HG03103 (cell line): ENCODE measurements at regions not wholly inside any gene's neighbourhood (a gene's known extent, or its start where the extent isn't known, plus 50 kb on each side); places are given as distances from the start of the nearest gene placed in this dataset.

Source experiments
- ATAC-seq: cut with Tn5 transposase; IDR thresholded peaks from one replicate; pipeline ENCODE4 v1.9.1; 2021; ENCODE audit warnings: low read depth; ENCODE audit not compliant: unreplicated experiment

DNA sequence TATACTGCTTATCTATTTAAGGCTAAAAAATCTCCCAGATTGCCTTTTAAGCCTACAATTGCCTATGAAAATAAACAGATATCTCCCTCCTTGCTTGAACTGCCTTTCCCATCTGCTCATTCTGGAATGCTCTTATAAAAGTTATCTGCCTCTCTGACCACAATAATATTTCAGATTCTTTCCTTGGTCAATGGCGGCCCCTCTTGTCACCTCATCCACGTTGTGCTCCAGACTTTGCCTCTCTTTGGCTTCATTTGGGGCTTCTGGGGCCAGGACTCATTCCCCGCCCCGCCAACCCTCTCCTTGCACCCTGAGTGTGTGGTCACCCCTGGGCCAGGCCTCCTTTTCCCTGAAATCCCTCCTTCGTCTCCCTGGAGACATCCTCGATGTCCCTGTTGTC is 110.0 kb upstream of the RPS23 start:
- no peak for ATAC-seq

DNA sequence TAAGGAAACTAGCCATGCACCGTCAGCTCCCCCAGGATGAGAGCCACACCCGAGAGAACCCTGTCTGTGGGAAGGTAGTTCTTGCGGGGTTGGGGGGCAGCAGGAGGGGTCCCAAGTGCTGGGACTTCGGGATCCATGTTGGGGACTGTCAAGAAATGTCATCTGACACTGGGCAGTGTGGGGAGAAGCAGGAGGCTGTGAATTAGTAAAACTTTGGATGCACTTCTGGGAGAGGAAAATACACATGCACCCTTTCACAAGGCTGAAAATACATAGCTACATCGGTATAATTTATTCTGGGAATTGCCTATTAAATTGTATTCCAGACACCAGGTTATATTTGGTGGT is 109.6 kb upstream of the RPS23 start:
- ATAC-seq: no peak

DNA sequence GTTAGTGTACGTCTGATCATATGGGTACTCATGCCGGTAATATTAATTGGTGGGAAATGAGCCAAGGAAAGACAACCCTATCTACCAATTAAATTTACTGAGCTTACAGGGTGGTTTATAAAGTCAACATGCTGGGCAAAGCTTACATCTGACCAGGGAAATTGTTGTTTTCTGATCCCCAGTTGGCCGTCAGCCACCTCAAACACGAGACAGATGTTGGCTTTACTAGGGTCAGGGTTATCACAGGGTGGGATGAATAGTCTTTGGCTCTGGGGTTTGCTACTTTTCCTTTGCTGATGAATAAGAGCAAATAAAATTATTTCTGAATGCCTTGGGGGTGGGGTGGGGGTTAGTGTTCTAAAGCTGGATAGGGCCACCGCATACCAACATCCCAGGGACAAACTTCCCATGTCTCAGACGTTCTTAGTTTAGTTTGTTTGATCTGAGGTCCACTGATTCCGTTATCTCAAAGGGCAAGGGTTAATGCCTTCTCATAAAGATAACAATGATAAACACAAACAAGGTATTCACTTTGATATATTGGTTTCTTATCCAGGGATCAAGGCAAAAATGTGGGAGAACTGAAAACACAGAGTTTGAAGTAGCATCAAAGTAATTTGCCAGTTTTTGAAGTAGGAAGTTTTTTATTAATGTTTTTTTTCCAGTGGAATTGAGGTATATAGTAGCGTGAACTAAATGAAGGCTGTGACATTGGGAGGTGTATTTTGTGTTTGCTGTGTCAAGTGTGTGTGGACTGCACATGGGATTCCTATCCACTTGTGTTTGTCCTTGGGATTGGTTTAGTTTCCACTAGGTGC is 109.1 kb upstream of the RPS23 start:
- no peak for ATAC-seq

DNA sequence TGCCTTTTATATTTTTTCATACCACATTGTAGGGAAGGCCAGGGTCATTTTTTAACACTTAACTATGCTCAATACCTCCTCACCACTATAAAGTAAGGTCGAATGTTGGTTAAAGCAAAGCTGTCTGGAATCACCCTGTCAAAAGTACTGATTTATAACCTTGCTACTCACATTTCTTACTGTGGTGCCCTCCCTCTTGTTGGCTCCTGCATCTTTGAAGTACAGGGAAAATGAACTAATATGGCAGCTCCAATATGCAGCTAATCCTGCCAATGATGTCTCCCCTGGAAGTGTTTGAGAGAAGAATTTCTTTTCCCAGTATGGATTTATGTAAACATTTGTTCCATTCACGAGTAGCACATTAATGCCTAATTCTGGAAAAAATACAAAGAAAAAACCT is 108.4 kb upstream of the RPS23 start:
- no peak for ATAC-seq

DNA sequence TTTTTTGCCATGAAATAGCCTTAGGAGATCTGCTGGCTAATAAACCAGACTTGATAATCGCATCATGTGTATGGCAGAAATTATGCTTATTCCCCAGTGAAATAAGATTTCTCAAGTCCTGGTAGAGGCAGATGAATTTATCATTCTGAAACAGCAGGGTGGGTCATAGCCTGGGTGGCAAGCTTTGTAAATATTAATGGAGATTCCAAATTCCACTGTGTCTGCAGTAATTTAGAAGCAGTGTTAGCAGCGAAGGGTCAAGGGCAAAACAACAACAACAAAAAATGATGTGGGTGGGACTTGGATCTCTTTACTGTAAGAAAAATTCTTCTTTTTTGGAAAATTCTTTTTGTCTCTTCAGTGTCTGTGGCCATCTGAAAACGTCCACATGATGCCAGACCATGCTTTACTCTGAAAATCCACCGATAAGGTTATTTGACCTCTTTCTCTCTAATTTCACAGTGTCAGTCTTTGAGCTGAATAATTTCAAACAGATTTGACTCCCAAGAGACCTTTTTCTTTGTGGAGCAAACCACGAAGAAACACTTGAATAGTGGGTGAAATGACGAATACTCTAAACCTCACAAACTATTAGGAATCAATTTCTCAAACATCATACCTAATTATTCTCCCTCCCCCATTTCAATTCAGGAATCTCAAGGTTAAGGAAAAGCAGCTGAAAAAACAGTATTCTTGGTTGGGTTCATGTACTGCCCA is 106.0 kb upstream of the RPS23 start:
- ATAC-seq: no peak

DNA sequence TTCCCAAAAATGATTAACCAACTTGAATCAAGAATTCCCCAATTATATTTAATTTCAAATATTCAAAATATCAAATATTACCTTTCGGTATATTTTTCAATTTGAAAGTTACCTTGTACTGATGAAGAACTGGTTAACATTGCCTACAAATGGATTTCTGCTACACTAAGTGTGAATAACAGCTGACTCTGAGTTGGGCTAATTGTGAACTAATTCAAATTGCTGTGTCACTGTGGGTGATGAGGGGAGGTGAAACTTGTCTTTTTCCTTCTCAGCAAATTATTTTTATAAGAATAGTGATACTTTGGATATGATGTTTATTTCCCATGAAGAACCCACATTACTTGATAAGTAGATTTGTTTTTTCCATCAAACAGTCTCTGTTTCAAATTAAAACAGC is 103.4 kb upstream of the RPS23 start:
- no peak for ATAC-seq

DNA sequence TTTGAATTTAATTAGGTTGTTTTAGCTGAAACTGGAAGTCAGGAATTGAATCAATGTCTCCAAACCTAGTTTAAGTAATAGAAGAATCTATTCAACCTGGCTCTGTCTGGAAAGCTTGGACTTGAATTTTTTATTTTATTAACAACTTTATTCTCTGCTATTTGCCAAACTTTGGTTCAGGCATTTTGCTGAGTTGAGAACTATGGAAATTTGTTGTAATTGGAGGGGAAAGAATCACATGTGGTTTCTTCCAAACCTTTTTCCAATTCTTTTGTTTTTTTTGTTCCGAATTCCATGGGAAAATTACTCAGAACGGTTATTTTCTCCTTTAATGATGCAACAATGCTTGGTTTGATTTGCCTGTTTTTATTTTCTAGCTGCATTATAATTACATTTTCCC is 98.2 kb upstream of the RPS23 start:
- no peak for ATAC-seq

DNA sequence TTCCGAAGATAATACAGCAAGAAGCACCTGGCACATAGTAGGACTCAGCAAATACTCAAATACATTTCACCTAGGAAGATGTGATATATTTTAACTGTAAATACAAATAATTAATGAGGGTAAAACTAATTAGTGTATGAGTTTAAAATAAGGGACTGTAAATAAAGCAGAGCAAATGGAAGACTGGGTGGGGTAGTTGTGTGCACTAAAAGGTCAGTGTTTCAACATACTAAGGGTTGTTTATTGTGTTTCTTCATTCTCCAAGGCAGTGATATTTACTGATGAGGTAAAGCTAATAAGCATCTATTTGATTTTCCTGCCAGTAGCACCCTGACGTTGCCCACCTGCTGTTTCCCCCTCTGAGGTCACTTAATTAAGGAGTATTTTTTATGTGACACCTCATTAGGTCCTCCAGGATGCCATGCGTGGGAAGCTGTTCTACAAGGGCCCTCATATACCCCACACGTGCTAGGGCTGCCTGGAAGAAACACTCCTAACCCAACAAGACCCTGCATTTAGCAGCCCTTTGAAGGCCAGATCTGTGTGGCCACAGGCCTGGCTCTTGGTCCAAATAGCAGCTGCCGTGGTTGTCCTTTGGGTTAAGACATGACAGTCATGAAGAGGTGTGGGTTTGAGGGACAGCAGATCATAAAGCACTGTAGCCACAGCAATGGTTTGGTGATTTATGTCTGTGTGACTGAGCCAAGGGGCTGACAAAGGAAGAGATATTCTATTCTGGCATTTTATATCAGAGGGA is 97.5 kb upstream of the RPS23 start:
- no peak for ATAC-seq

DNA sequence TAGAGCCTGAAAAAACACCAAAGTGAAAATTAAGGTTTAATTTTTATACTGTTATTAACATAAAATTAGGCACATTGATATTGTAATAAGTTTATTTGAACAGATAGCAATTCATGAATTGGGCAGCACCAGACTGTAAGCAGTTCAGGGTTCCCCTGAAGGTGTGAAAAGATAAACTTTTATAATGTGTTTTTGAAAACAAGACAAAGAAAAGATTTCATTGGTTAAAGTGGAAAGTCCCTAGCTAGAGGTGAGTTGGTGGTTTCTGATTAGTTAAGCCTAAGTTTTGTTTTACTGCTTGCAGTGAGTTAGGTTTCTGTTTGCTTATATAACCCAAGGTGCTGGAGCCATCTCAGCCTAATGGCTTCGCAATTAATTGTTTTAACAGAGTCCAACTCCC is 96.5 kb upstream of the RPS23 start:
- no peak for ATAC-seq

DNA sequence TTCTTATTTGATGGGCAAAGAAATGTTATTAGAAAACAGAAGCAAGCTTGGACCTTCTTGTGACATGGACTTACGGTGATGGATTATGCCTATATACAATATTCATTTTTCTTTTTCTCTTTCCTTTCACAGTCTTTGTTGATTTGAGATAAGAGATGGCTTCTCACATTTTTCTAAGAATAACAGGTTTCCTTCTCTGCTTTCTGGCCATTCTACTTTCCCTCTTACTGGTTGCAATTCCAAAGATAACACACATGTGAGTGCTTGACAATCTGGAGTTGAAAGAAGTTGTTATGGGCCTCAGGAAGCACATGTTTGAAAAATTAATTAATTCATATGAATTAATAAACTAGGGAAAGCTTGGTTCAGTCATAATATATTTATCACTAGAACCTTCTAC is 89.8 kb upstream of the RPS23 start:
- no peak for ATAC-seq

DNA sequence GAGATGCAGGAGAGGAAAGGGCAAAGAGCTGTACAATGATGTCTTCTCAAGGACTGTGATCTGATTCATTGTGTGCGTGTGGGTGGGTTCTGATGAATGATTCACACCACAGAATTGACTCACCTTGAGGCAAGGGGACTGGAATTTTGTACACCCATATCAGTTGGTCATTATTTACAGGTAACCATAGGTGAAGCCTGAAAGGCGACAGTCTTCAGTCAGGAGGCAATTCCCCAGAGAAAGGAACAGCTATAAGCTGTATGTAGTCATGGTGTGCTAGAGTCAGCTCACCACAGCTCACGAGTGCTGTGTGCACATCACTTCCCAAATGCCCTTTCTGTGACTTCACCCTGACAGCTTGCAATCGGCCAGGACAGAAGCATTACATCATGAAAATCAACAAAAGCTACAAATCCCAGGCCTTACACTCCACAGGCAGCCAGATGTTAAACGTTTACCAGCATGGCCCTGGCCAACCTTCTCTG is 87.6 kb upstream of the RPS23 start:
- no peak for ATAC-seq

DNA sequence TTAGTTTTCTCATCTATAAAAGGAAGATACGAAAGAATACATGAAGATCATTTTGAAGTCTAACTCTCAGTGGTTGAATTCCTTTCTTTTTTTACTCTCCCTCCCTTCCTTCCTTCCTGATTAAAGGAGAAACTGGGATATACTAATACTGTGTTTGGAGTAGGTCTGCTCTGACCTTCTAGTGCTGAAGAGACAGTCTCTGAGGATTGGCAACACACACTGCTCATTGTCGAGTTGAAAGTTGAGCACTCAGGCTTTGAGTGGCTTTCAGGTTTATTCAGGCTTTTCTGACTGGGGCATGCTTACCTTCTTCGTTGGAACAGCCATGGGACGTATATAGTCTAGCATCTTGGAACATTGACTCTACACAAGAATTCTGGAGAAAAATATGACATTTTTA is 86.9 kb upstream of the RPS23 start:
- ATAC-seq: no peak

DNA sequence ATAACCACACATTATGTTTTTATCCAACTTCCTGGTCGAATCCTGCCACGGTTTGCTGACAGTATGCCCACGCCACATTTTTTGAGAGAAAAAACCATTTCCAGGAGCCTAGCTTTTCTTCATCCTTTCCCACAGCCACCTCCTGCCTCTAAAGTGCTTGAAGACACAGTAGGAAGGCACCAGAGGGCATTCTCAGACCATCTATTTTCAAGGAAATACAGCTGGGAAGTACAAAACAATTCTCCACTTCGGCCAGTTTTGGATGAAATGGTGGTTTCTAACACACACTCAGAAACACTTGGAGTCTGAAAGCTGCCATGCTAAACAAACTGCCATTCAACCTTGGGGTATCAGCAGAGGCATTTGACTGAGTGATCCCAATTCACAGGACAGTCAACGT is 86.3 kb upstream of the RPS23 start:
- no peak for ATAC-seq

DNA sequence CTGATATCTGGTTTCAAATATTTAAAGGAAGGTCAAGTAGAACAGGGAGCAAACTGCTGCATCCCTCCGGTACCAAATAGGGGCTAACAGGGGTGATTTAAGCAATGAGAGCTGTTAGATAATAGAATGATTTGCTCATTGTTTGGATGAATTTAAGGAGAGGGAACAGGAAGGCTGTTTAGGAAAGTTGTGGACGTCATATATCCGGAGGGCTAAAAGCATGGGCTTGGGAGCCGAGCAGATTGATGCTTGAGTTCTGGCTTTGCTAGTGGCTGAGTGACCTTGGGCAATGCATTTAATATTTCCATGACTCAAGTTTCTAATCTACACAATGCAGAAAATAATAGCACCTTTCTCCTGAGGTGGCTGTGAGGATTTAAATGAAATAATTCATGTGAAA is 85.4 kb upstream of the RPS23 start:
- ATAC-seq: no peak

DNA sequence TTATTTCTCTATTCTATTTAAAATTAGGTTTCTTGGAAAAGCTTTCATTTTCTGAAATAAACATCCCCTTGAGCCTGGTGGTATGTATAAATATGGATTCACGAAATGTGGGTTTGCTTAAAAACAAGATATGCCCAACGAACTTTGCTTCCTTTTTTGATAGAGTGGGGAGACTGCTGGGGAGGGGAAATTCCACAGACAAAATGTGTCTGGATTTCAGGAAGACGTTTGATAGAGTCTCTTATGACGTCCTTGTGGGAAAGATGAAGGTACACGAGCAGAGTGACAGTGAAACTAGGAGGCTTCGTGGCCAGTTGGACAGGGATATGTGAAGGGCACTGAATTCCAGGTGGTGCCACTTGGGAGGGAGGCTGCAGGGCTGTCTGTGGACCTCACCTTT is 84.5 kb upstream of the RPS23 start:
- no peak for ATAC-seq

DNA sequence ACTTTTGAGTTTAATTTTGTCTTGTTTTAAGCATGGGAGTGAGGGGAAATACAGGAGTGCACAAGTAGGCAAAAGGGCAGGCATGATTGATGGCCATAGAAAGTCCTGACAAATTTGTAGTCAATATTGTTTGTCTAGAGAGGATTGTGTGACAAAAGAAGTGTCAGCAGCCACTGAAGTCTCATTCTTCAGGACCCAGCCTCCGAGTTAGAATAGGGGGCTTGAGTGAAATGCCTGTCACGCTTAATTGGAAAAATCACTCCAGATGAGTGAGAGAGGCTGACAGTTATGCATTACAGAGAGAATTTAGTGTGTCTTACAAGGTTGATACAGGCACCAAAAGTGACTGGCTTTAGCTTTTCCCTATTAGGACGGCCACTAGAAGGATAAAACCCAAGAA is 81.9 kb upstream of the RPS23 start:
- no peak for ATAC-seq

DNA sequence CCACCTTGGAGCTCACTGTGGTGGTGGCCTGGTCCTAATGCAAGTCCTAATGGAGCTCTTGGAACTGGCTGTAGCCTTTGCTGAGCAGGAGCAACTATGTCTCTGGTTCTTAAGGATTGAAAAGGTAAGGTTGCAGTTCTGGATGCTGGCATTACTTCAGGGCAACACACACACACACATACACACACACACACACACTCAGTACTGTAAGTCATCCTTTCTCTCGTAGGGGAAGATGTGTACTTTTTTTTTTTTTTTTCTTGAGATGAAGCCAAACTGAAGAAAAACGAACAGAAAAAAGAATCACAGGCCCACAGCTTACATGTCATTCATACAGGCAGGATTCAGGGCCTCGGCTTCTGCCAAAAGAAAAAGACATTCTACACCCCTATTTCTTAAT is 81.1 kb upstream of the RPS23 start:
- ATAC-seq: no peak

DNA sequence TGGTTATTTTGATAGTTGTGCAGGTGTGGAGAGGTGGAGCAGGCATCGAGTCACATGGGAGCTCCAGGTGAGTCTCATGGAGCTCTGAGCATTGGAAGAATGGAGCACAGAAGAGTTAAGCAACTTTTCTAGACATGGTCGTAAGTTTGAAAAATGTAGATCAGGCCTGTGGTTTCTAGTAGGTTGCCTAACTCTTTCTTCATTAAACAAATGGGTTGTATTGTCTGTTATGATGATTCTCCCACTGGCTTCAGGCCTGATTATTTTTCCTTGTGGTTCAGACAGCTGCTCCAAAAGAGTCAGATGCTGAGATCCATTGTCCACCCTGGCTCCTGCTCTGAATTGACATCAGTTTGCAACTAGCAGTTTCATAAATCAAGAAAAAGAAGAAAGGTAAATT is 80.3 kb upstream of the RPS23 start:
- ATAC-seq: no peak

DNA sequence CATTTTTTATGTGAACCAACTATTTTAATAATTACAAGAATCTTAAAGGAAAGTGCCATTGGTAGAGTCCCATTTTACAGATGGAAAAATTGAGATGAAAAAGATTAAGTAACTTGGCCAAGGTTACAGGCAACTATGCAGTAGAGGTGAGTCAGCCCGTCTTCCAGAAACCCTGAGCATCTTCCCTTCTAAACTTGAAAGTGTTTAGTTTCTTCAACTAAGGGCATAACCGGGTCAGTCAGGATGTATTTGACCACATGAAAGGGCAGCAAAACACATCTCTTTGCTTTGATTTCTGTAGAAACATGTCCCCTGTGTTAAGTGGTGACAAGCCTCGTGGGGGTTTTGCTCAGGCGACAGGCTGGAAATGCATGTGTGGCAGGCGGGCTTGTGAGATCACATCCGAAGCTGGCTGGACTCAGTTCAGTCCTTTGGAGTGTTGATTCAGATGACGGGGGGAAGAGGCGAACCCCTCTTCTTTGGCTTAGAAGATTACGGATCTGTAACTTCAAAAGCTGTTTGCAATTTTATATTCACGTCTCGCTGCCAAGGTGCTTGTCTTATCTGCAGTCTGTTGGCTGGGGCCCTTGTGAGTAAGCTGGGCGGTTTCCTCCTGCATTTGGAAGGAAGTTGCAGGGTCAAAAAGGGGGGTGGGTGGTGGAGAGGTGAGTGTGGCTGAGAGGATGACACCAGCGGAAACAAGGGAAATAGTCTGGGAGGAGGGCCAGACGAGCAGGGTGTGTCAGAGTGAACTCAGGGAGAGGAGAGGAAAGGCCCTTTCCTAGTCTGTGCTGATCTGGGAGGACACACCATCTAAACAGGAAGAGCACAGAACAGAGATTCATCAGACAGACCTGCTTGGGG is 78.9 kb upstream of the RPS23 start:
- no peak for ATAC-seq

DNA sequence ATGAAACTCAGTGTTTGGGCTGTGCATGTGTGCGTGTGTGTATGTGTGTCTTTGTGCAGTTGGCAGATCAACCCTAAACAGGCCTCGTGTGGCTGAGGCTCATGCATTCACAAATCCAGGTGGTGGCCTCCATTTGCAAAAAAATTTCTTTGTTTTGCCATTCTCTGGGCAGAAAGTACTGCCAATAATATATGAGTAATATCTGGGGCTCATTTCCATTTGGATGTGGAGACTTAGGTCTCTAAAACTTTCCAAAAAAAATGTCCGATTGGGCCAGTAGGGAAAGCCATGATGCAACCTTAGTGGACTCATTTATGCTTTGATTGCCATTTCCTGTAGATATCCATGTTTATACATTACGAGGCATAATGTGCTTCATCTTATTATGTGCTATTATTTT is 77.9 kb upstream of the RPS23 start:
- ATAC-seq: no peak

DNA sequence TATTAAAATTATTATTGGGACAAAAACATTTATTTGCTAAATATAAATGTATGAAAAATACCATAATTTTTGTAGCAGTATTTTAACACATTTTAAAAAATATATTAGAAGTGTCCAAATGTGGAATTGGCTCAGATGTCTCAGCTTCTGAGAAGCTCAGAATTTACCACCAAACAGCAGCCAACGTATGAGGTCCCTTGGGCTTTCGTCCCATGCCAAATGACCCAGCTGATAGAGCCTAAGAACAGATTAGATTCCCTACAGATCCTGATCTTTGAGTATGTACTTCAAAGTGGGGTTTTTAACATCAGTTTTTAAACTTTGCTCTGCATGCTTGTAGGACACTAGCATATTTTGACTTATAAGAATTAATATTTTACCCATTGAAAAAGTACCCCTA is 77.3 kb upstream of the RPS23 start:
- no peak for ATAC-seq
